ENCODE measurements at regions not wholly inside any gene's neighbourhood (a gene's known extent, or its start where the extent isn't known, plus 50 kb on each side); places are given as distances from the start of the nearest gene placed in this dataset.

- TF ChIP-seq CTCF (tag by site-specific recombination; IDR thresholded peaks at IDR 0.05) (no peak), SP3 (tag by site-specific recombination; IDR thresholded peaks at IDR 0.05) (no peak), ZNF248 (tag by site-specific recombination; IDR thresholded peaks at IDR 0.05) (no peak), ZNF157 (tag by site-specific recombination; IDR thresholded peaks at IDR 0.05) (no peak), ZNF660 (tag by site-specific recombination; IDR thresholded peaks at IDR 0.05) (no peak), ZNF530 (tag by site-specific recombination; IDR thresholded peaks at IDR 0.05; ENCODE audit: low read depth) (no peak), ZNF549 (tag by site-specific recombination; IDR thresholded peaks at IDR 0.05) (no peak)
Observed at GRCh38 chr2:145874466-145874865, 1354.5 kb upstream of the ZEB2 start.

Measured in HEK293 (cell line).